HepG2 (cell line): ENCODE measurements at regions not wholly inside any gene's neighbourhood (a gene's known extent, or its start where the extent isn't known, plus 50 kb on each side); places are given as distances from the start of the nearest gene placed in this dataset.

Experiments
- ATAC-seq: fragments of 200-7000 bp; cut with Tn5 transposase; 3 replicates; pipeline ENCODE4 v1.9.1; 2020; ENCODE audit warnings: mild to moderate bottlenecking, moderate library complexity
- BruUV-seq: library from RNA; stranded (reverse); fragments of 400-500 nt; replicated peaks from 2 replicates; lab custom pipeline; 2021; lab: Mats Ljungman, UMichigan
- CTCF ChIA-PET: fragments of 300-600 bp; formaldehyde crosslinking; extraction: SDS; loops from one replicate; lab custom pipeline; 2021; ENCODE audit warnings: low total read pairs, inconsistent platforms, low intra/inter-chr PET ratio; lab: Yijun Ruan, JAX
- POLR2A ChIA-PET: fragments of 350-600 bp; sonication (Branson Sonifier 250); formaldehyde crosslinking; loops from one replicate; lab custom pipeline; 2020; ENCODE audit warnings: antibody characterized with exemption, inconsistent platforms; lab: Yijun Ruan, JAX
- DNase-seq: peaks from one replicate; pipeline ENCODE4 v3.0.0-alpha.2; 2015; ENCODE audit warnings: low spot score
- FAIRE-seq: peaks from 3 replicates; lab custom pipeline; 2011; peaks lifted over from hg19 to GRCh38; lab: Jason Lieb, UNC
- H2AFZ ChIP-seq: one replicate; pipeline ENCODE4 v1.6.1; 2011; ENCODE audit warnings: low read length, inconsistent platforms
- H3K27ac ChIP-seq: fragments of 300-600 bp; 3 replicates; pipeline ENCODE4 v1.8.0; 2011; ENCODE audit warnings: mixed run types, mild to moderate bottlenecking, mixed read lengths, low read length, inconsistent platforms; ENCODE audit not compliant: insufficient read depth; ENCODE audit errors: extremely low read length
- H3K27me3 ChIP-seq, 2 experiments: fragments of 200-600 bp in 1 of 2; 2 replicates in 1 of 2; 3 replicates in 1 of 2; pipeline versions ENCODE4 v1.6.0 to v1.8.0; 2011; ENCODE audit warnings: low read length in 2 of 2, mild to moderate bottlenecking in 2 of 2, moderate library complexity in 2 of 2, inconsistent platforms in 1 of 2; ENCODE audit not compliant: insufficient read depth in 2 of 2, control insufficient read depth in 1 of 2
- H3K36me3 ChIP-seq, 2 experiments: fragments of 200-600 bp in 1 of 2; replicated peaks in 1 of 2; 2 replicates in 1 of 2; 3 replicates in 1 of 2; pipeline versions ENCODE4 v1.5.1 to v1.8.0; 2011; ENCODE audit warnings: low read length in 2 of 2, inconsistent platforms in 1 of 2; ENCODE audit not compliant: insufficient read depth in 2 of 2, control insufficient read depth in 1 of 2
- H3K4me1 ChIP-seq: 2 replicates; pipeline ENCODE4 v1.5.1; 2012; ENCODE audit warnings: low read length, inconsistent platforms; ENCODE audit not compliant: insufficient read depth
- H3K4me2 ChIP-seq: 2 replicates; pipeline ENCODE4 v1.6.0; 2011; ENCODE audit warnings: low read depth, low read length, inconsistent platforms
- H3K4me3 ChIP-seq, 3 experiments: fragments of 200-600 bp in 1 of 3; sonication (generic), shearing (Covaris generic) in 1 of 3; replicated peaks in 1 of 3; 2 replicates each; pipeline ENCODE4 v1.5.1; 2011 to 2016; ENCODE audit warnings: low read length in 3 of 3, inconsistent platforms in 2 of 3, low read depth in 2 of 3, mild to moderate bottlenecking in 2 of 3, control low read depth in 1 of 3, mixed read lengths in 1 of 3; ENCODE audit not compliant: insufficient read depth in 1 of 3
- H3K79me2 ChIP-seq: one replicate; pipeline ENCODE4 v1.6.1; 2011; ENCODE audit warnings: low read length, inconsistent platforms; ENCODE audit not compliant: insufficient read depth
- H3K9ac ChIP-seq: 2 replicates; pipeline ENCODE4 v1.6.0; 2011; ENCODE audit warnings: mild to moderate bottlenecking, low read depth, low read length, inconsistent platforms; ENCODE audit not compliant: insufficient read depth
- H3K9me3 ChIP-seq: 2 replicates; pipeline ENCODE4 v1.5.1; 2012; ENCODE audit warnings: mild to moderate bottlenecking, low read length
- H4K20me1 ChIP-seq: 2 replicates; pipeline ENCODE4 v1.6.0; 2011; ENCODE audit warnings: inconsistent platforms, mild to moderate bottlenecking, low read length, moderate library complexity; ENCODE audit not compliant: insufficient read depth
- ATRX ChIP-seq: sonication (generic); formaldehyde crosslinking; IDR thresholded peaks from 2 replicates; pipeline ENCODE4 v1.4.0; 2020; ENCODE audit warnings: missing genetic modification reagents, borderline replicate concordance
- HNF4A ChIP-seq: sonication (generic); formaldehyde crosslinking; IDR thresholded peaks from 2 replicates; pipeline ENCODE4 v1.4.0; 2020; ENCODE audit warnings: missing genetic modification reagents
- ISX ChIP-seq: sonication (generic); formaldehyde crosslinking; conservative IDR thresholded peaks from 2 replicates; pipeline ENCODE4 v1.5.0; 2020; ENCODE audit warnings: missing genetic modification reagents
- KLF13 ChIP-seq: sonication (generic); formaldehyde crosslinking; IDR thresholded peaks from 2 replicates; pipeline ENCODE4 v1.4.0; 2020; ENCODE audit warnings: mild to moderate bottlenecking, missing genetic modification reagents
- MAZ ChIP-seq, 2 experiments: sonication (generic) in 1 of 2; formaldehyde crosslinking in 1 of 2; IDR thresholded peaks; 2 replicates each; pipeline versions ENCODE4 v1.5.0 to v1.6.1; 2012 to 2020; ENCODE audit warnings: low read depth in 2 of 2, mild to moderate bottlenecking in 2 of 2, borderline replicate concordance in 1 of 2, improper control_type of control experiment in 1 of 2, low read length in 1 of 2, missing genetic modification reagents in 1 of 2, moderate library complexity in 1 of 2
- MED1 ChIP-seq: sonication (generic); formaldehyde crosslinking; IDR thresholded peaks from 2 replicates; pipeline ENCODE4 v1.4.0; 2020; ENCODE audit warnings: missing genetic modification reagents
- REXO4 ChIP-seq: sonication (generic); formaldehyde crosslinking; IDR thresholded peaks from 2 replicates; pipeline ENCODE4 v1.8.0; 2022; ENCODE audit warnings: missing genetic modification reagents, mild to moderate bottlenecking, borderline replicate concordance
- SCMH1 ChIP-seq: sonication (generic); formaldehyde crosslinking; IDR thresholded peaks from 2 replicates; pipeline ENCODE4 v1.9.0; 2021; ENCODE audit warnings: missing genetic modification reagents, mild to moderate bottlenecking, borderline replicate concordance
- SP5 ChIP-seq: IDR thresholded peaks from 2 replicates; pipeline ENCODE4 v1.6.1; 2016; ENCODE audit warnings: low read depth, borderline replicate concordance
- ZNF569 ChIP-seq: sonication (generic); formaldehyde crosslinking; IDR thresholded peaks from 2 replicates; pipeline ENCODE4 v1.5.0; 2020; ENCODE audit warnings: mild to moderate bottlenecking, missing genetic modification reagents, moderate library complexity, borderline replicate concordance
- ZNF629 ChIP-seq: sonication (generic); formaldehyde crosslinking; conservative IDR thresholded peaks from 2 replicates; pipeline ENCODE4 v1.5.0; 2020; ENCODE audit warnings: missing genetic modification reagents
- ZNF713 ChIP-seq: sonication (generic); formaldehyde crosslinking; IDR thresholded peaks from 2 replicates; pipeline ENCODE4 v1.4.0; 2020; ENCODE audit warnings: mild to moderate bottlenecking, missing genetic modification reagents
- ZNF724P ChIP-seq: sonication (generic); formaldehyde crosslinking; IDR thresholded peaks from 2 replicates; pipeline ENCODE4 v1.8.0; 2022; ENCODE audit warnings: missing genetic modification reagents, borderline replicate concordance
- ZSCAN31 ChIP-seq: sonication (generic); formaldehyde crosslinking; IDR thresholded peaks from 2 replicates; pipeline ENCODE4 v1.5.0; 2020; ENCODE audit warnings: low read depth, mild to moderate bottlenecking, missing genetic modification reagents
- WGBS: methylation state at CpG from one replicate; pipeline ENCODE4 v1.1.6; 2017; ENCODE audit warnings: low lambda C conversion rate; 5-methylcytosine and 5-hydroxymethylcytosine counted together
- in situ Hi-C: cut with HindIII; loops from 2 replicates; pipeline ENCODE4 v1.10.0; 2017; ENCODE audit warnings: low pct_unique_long_range_greater_than_20kb; ENCODE audit not compliant: extremely low pct_ligation_motif_present
- intact Hi-C: fragments of 100-400 bp; cut with micrococcal nuclease; formaldehyde crosslinking; loops from one replicate; pipeline ENCODE4 v1.10.0; 2022; ENCODE audit not compliant: unreplicated experiment
- TF ChIP-seq, protein P1 (sequence below): sonication (generic); formaldehyde crosslinking; IDR thresholded peaks from 2 replicates; pipeline ENCODE4 v1.9.0; 2022; ENCODE audit warnings: low read depth, missing genetic modification reagents

DNA sequence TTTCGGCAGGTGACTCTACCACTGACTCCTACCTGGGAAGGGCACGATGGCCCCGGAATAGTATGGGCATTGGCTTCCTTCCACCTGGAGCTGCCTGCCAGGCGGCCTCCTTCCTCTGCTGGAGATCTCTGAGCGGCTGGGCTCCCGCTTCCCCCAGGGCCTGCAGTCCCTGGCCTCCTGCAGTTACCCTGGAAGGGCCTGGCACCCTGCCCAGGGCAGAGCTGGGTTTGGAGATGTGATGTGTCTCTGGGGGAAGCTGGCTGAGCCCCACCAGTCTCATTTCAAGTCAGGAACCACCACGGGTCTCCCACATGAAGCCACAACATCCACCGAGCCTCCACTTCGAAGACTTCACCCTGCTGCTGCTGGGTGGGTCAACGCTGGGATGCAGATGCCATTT is 97.9 kb downstream of the IRF8 start (continued):
- TF ChIP-seq, protein P1, sequence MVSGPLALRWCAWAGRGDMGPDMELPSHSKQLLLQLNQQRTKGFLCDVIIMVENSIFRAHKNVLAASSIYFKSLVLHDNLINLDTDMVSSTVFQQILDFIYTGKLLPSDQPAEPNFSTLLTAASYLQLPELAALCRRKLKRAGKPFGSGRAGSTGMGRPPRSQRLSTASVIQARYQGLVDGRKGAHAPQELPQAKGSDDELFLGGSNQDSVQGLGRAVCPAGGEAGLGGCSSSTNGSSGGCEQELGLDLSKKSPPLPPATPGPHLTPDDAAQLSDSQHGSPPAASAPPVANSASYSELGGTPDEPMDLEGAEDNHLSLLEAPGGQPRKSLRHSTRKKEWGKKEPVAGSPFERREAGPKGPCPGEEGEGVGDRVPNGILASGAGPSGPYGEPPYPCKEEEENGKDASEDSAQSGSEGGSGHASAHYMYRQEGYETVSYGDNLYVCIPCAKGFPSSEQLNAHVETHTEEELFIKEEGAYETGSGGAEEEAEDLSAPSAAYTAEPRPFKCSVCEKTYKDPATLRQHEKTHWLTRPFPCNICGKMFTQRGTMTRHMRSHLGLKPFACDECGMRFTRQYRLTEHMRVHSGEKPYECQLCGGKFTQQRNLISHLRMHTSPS (CRISPR knock-in tag): no peak
- TF ChIP-seq ATRX (no peak), ZNF569 (no peak), KLF13 (CRISPR knock-in tag) (no peak), SP5 (CRISPR knock-in tag) (no peak), REXO4 (CRISPR knock-in tag) (no peak)

DNA sequence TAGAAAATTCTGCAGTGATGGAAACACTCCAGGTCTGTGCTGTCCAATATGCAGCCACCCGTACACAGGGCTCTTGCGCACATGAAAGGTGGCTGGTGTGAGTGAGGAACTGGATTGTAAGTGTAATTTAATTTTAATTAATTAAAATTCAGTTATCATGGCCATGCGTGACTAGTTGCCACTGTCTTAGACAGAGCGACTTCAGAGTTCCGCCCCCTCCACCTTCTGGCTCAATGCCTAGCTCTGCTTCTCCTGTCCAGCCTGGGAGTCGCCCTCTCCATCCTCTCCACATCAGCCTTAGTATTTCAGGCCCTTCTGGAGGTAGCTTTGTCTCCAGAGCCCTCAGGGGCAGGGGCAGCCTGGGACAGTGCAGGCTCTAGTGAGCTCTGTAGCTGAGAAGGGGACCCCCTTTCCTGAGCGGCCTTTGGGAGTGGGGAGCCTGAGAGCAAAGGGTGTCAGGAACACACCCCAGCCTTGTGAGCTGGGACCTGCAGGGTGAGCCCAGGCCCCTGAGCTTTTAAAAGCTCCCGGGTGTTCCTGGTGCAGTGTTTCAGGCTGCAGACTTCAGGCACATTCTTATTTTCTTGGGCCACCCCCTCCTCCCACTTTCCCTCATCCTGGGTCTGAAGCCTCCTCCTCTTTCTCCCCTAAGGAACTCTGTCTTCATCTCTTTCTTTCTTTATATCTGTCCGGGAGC is 99.4 kb downstream of the IRF8 start:
- in situ Hi-C loops: no loop called here
- no peaks in the 10 kb centered on the region for H3K4me1 ChIP-seq
- H3K79me2 ChIP-seq: no peaks in the 10 kb centered on the region
- no peak for DNase-seq
- no peaks in the 10 kb centered on the region for H3K9me3 ChIP-seq
- CTCF ChIA-PET: no interaction called here
- intact Hi-C loops: no loop called here
- no peak for ATAC-seq
- H4K20me1 ChIP-seq: no peaks in the 10 kb centered on the region
- no peak overlapping the region for H2AFZ ChIP-seq
- H3K9ac ChIP-seq: no peak overlapping the region
- no peak overlapping the region for H3K27ac ChIP-seq
- H3K4me3 ChIP-seq: no peak overlapping the region
- H3K27me3 ChIP-seq: peaks cover 6 to 44% of the 10 kb centered on the region in 2 experiments; a peak in 4 of 5 replicates
- no peaks in the 10 kb centered on the region for H3K36me3 ChIP-seq
- no peak overlapping the region for H3K4me2 ChIP-seq
- WGBS: 43% methylated on average over 8 of the region's 9 CpGs
- BruUV-seq: no TSS peak
- POLR2A ChIA-PET: no interaction called here
- FAIRE-seq: no peak
- TF ChIP-seq SCMH1 (CRISPR knock-in tag): no peak
- TF ChIP-seq, protein P1 (CRISPR knock-in tag): no peak
- no peak for TF ChIP-seq ZSCAN31 (CRISPR knock-in tag)
- TF ChIP-seq ZNF713 (CRISPR knock-in tag): no peak
- TF ChIP-seq ZNF724P: no peak
- TF ChIP-seq ZNF629 (CRISPR knock-in tag): no peak
- TF ChIP-seq MAZ (IDR thresholded peaks at IDR 0.05; ENCODE audit: borderline replicate concordance, low read depth, low read length): no peak
- no peak for TF ChIP-seq MAZ (CRISPR knock-in tag; IDR thresholded peaks at IDR 0.05; ENCODE audit: low read depth)
- TF ChIP-seq MED1: no peak
- no peak for TF ChIP-seq HNF4A (CRISPR knock-in tag)
- no peak for TF ChIP-seq ISX
